DOHH2 (cell line): ENCODE measurements at regions not wholly inside any gene's neighbourhood (a gene's known extent, or its start where the extent isn't known, plus 50 kb on each side); places are given as distances from the start of the nearest gene placed in this dataset.

Experiments
- H3F3A ChIP-seq: fragments of 200-600 bp; sonication (generic), shearing (Covaris generic); 2 replicates; pipeline ENCODE4 v1.6.0; 2016; ENCODE audit warnings: antibody characterized with exemption, mild to moderate bottlenecking; ENCODE audit not compliant: control insufficient read depth, insufficient read depth
- H3K27ac ChIP-seq: fragments of 200-600 bp; sonication (generic); 2 replicates; pipeline ENCODE4 v1.5.1; 2014; ENCODE audit warnings: low read depth, mild to moderate bottlenecking, low read length, moderate library complexity
- H3K27me3 ChIP-seq: fragments of 200-600 bp; sonication (generic); 2 replicates; pipeline ENCODE4 v1.6.1; 2014; ENCODE audit warnings: mild to moderate bottlenecking, low read length, mixed read lengths; ENCODE audit not compliant: control insufficient read depth
- H3K36me3 ChIP-seq: fragments of 200-600 bp; sonication (generic); 2 replicates; pipeline ENCODE4 v1.6.1; 2014; ENCODE audit warnings: mild to moderate bottlenecking, low read length, moderate library complexity, mixed read lengths; ENCODE audit not compliant: control insufficient read depth
- H3K4me1 ChIP-seq: fragments of 200-600 bp; sonication (generic); 2 replicates; pipeline ENCODE4 v1.6.1; 2014; ENCODE audit warnings: mild to moderate bottlenecking, low read length, mixed read lengths; ENCODE audit not compliant: control insufficient read depth
- H3K4me2 ChIP-seq: fragments of 200-600 bp; sonication (generic); 2 replicates; pipeline ENCODE4 v1.6.0; 2014; ENCODE audit warnings: mild to moderate bottlenecking, low read length, moderate library complexity
- H3K4me3 ChIP-seq: fragments of 200-600 bp; sonication (generic); 2 replicates; pipeline ENCODE4 v1.5.1; 2014; ENCODE audit warnings: mild to moderate bottlenecking, low read length, mixed read lengths
- H3K79me2 ChIP-seq: fragments of 200-600 bp; sonication (generic); 2 replicates; pipeline ENCODE4 v1.6.1; 2014; ENCODE audit warnings: mild to moderate bottlenecking, low read length, mixed read lengths; ENCODE audit not compliant: control insufficient read depth
- H3K9me2 ChIP-seq: fragments of 200-600 bp; sonication (generic); replicated peaks from 2 replicates; pipeline ENCODE4 v1.6.1; 2014; ENCODE audit warnings: mild to moderate bottlenecking, low read length, mixed read lengths; ENCODE audit not compliant: control insufficient read depth
- H3K9me3 ChIP-seq: fragments of 200-600 bp; sonication (generic); 2 replicates; pipeline ENCODE4 v1.6.1; 2014; ENCODE audit warnings: antibody characterized with exemption, low read length, mixed read lengths; ENCODE audit not compliant: control insufficient read depth, insufficient read depth
- H4K20me1 ChIP-seq: fragments of 200-600 bp; sonication (generic); 2 replicates; pipeline ENCODE4 v1.6.0; 2014; ENCODE audit warnings: low read depth, mild to moderate bottlenecking, antibody characterized with exemption, low read length, moderate library complexity; ENCODE audit not compliant: control insufficient read depth, insufficient read depth
- EZH2phosphoT487 ChIP-seq: fragments of 200-600 bp; sonication (generic); IDR thresholded peaks from 2 replicates; pipeline ENCODE4 v1.6.1; 2017; ENCODE audit warnings: borderline replicate concordance, mild to moderate bottlenecking, antibody characterized with exemption, low read length, moderate library complexity, mixed read lengths
- TF ChIP-seq, protein P1 (sequence below): fragments of 200-600 bp; sonication (generic); IDR thresholded peaks from one replicate; pipeline ENCODE4 v1.5.1; 2014; ENCODE audit warnings: antibody characterized with exemption, mild to moderate bottlenecking, low read depth, low read length; ENCODE audit not compliant: poor library complexity, severe bottlenecking

DNA sequence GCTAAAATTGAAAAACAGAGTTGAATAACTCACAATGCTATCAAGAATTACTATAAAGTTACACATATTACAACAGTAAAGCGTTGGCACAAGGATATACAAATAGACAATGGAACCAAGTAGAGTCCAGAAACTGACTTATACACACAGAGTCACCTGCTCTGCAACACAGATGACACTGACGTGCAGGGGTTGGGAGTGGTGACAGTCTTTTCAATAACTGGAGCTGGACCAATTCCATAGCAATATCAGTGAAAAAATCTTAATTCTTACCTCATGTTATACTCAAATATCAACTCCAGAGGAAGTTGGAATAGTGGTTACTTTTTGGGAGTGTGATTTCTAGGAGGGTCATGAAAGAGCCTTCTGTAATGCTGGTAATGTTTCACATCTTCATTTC, 62.5 kb upstream of the NPY start:
- Histone ChIP-seq H3F3A (no peaks in the 10 kb centered on the region; the same call in 1 of the 2 replicates), H4K20me1 (no peaks in the 10 kb centered on the region), H3K4me2 (no peak overlapping the region), H3K4me3 (no peak overlapping the region), H3K9me3 (peaks cover 6% of the 10 kb centered on the region; the same call in 1 of the 2 replicates), H3K9me2 (no peaks in the 10 kb centered on the region), H3K27ac (no peak overlapping the region), H3K4me1 (no peaks in the 10 kb centered on the region), H3K27me3 (no peaks in the 10 kb centered on the region), H3K79me2 (no peaks in the 10 kb centered on the region), H3K36me3 (no peaks in the 10 kb centered on the region)
- TF ChIP-seq, protein P1, sequence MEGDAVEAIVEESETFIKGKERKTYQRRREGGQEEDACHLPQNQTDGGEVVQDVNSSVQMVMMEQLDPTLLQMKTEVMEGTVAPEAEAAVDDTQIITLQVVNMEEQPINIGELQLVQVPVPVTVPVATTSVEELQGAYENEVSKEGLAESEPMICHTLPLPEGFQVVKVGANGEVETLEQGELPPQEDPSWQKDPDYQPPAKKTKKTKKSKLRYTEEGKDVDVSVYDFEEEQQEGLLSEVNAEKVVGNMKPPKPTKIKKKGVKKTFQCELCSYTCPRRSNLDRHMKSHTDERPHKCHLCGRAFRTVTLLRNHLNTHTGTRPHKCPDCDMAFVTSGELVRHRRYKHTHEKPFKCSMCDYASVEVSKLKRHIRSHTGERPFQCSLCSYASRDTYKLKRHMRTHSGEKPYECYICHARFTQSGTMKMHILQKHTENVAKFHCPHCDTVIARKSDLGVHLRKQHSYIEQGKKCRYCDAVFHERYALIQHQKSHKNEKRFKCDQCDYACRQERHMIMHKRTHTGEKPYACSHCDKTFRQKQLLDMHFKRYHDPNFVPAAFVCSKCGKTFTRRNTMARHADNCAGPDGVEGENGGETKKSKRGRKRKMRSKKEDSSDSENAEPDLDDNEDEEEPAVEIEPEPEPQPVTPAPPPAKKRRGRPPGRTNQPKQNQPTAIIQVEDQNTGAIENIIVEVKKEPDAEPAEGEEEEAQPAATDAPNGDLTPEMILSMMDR, result no peak
- no peak for TF ChIP-seq EZH2phosphoT487

DNA sequence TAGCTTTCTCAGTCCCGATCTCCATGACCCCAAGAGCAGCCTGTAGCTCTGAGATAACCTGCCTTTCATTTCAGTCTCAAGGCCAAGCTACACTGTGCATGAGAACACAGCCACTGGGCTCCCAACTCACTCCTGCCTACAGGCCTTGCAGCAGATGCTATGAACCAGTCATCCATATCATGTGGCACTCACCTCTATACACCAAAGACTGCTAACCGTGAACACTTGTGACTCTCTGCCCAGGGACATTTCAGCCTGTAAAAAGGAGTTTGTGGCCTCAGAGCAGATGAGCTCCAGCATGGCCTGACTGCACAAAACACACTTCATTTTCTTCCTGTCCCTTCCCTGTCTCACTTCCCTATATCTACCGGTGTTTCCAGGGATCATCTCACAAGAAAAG, 56.9 kb upstream of the NPY start:
- Histone ChIP-seq H3K9me2 (no peaks in the 10 kb centered on the region), H3K36me3 (no peaks in the 10 kb centered on the region), H3K4me3 (no peak overlapping the region), H3K27me3 (no peaks in the 10 kb centered on the region), H3K4me1 (peaks cover 8% of the 10 kb centered on the region), H3K79me2 (no peaks in the 10 kb centered on the region), H3K9me3 (peaks cover 6% of the 10 kb centered on the region; the same call in 1 of the 2 replicates), H3K27ac (no peak overlapping the region), H3F3A (no peaks in the 10 kb centered on the region), H3K4me2 (no peak overlapping the region), H4K20me1 (no peaks in the 10 kb centered on the region)
- no peak for TF ChIP-seq EZH2phosphoT487
- TF ChIP-seq, protein P1, result no peak

DNA sequence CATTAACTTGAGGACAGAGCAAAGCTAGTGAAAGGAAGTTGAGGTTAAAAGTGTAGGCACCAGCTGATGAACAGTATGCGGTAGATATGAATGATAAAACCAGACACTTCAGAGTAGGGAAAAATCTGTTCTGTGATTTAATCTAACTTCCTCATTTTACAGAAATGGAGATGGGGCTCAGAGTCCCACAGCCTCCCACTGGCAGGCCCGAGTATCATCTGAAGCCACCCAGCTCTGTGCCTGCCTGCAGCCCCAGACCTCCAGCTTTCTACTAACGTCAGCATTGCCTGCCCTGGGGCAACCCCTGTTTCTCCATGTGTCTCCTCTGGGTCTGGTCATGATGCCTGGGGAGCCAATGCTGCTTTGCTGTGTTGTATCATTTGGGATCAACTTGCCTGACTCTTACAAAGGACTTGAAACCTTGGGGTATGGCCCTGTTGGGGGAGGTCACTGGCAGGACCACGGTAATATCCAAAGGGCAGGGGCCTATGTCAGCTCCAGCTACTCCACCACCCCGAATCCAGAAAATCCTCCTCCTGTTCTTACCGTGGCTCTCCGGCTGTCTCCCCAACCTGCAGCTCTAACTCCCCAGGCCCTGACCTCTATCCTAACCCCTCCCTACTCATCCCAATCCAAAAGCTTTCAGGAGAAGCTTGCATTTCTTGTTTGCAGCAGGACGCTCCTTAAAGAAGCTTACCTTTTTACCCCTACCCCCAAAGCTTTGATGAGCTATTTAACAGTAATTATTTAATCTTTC, 56.2 kb upstream of the NPY start:
- Histone ChIP-seq H4K20me1 (no peaks in the 10 kb centered on the region), H3K9me2 (no peaks in the 10 kb centered on the region), H3K79me2 (no peaks in the 10 kb centered on the region), H3K4me3 (no peak overlapping the region), H3F3A (no peaks in the 10 kb centered on the region), H3K4me1 (peaks cover 8% of the 10 kb centered on the region), H3K9me3 (peaks cover 6% of the 10 kb centered on the region; the same call in 1 of the 2 replicates), H3K36me3 (no peaks in the 10 kb centered on the region), H3K27ac (no peak overlapping the region), H3K27me3 (no peaks in the 10 kb centered on the region), H3K4me2 (no peak overlapping the region)
- no peak for TF ChIP-seq EZH2phosphoT487
- TF ChIP-seq, protein P1, result no peak
